GM20000 (cell line): ENCODE measurements at regions not wholly inside any gene's neighbourhood (a gene's known extent, or its start where the extent isn't known, plus 50 kb on each side); places are given as distances from the start of the nearest gene placed in this dataset.
"Not testable (repeated sequence)": the region's sequence is repeated elsewhere in the genome, so short reads cannot be mapped to it uniquely, and the experiment has no call there.

ENCODE experiments used
- DNase-seq: peaks from one replicate; pipeline ENCODE4 v3.0.0; 2012; ENCODE audit warnings: low spot score
- CTCF ChIP-seq: IDR thresholded peaks from 2 replicates; pipeline ENCODE4 v1.5.1; 2012; ENCODE audit warnings: mild to moderate bottlenecking, control low read depth; ENCODE audit errors: extremely low read depth, missing control alignments

DNA sequence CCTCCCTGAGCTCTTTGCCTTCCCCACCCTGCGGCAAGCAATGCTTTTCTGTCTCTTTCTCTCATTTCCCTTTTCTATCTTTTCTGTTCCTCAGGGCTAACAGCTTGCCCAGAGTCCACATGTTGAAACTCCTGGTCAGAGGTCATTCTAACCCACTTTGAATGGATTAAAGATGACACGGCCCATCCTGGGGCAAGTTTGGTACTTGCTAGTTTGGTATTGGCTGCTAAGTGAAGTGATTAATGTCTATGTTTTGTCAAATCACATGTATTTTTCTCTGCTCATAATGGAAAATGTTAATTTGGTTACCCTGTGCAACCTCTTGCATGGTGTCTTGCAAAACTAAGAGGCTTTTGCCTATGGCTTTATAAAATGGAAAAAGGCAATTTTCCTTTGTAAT is 960.2 kb downstream of the CNTNAP5 start:
- DNase-seq, result no peak
- TF ChIP-seq CTCF, result no peak

GRCh38 chr2:124986136-124986535 is 961.0 kb downstream of the CNTNAP5 start:
- no peak for TF ChIP-seq CTCF
- DNase-seq, result no peak

DNA sequence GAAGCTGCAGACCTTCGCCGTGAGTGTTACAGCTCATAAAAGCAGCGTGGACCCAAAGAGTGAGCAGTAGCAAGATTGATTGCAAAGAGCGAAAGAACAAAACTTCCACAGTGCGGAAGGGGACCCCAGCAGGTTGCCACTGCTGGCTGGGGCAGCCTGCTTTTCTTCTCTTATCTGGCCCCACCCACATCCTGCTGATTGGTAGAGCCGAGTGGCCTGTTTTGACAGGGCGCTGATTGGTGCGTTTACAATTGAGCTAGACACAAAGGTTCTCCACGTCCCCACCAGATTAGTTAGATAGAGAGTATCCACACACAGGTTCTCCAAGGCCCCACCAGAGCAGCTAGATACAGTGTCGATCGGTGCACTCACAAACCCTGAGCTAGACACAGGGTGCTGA is 961.8 kb downstream of the CNTNAP5 start:
- not testable (repeated sequence) for DNase-seq

DNA sequence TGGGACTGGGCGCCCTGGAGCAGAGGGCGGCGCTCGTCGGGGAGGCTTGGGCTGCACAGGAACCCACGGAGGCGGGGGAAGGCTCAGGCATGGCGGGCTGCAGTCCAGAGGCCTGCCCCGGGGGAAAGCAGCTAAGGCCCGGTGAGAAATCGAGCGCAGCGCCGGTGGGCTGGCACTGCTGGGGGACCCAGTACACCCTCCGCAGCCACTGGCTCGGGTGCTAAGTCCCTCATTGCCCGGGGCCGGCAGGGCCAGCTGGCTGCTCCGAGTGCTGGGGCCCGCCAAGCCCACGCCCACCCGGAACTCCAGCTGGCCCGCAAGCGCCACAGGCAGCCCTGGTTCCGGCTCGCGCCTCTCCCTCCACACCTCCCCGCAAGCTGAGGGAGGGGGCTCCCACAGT is 962.3 kb downstream of the CNTNAP5 start:
- not testable (repeated sequence) for DNase-seq

DNA sequence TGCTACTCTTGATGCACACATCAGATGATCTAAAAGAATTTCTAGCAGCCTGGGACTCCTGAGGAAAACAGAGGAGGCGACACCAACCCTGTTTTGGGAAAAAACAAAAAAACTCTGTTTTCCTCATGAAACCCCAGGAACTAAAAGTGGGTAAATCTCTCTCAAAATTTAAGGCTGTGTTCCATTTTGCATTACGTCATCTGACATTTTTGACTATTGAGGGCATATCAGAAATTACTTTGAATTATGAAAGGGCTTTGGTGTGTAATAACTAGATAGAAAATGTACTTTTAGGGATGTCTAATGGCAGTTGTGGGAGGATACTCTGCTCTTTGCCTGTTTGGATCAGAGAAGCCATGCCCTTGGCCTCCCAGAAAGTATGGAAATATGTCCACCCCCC is 963.0 kb downstream of the CNTNAP5 start:
- TF ChIP-seq CTCF, result no peak
- no peak for DNase-seq

DNA sequence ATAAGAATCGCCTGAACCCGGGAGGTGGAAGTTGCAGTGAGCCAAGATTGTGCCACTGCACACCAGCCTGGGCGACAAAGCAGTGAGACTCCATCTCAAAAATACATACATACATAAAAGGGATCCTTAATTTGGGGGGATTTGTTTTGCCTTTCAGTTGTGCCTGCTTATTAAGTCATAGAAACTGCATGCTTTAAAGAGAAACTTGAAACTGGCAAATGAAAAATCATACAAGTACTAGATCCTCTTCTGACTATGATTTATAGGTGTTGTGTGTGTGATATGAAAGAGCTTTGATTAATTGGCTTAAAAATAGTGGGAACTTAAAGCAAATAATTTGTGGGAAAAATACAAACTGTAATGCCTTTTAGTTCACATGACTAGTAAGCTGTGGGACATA is 963.7 kb downstream of the CNTNAP5 start:
- TF ChIP-seq CTCF, result no peak
- no peak for DNase-seq

GRCh38 chr2:124993809-124994208 is 968.7 kb downstream of the CNTNAP5 start:
- no peak for TF ChIP-seq CTCF
- DNase-seq, result no peak

DNA sequence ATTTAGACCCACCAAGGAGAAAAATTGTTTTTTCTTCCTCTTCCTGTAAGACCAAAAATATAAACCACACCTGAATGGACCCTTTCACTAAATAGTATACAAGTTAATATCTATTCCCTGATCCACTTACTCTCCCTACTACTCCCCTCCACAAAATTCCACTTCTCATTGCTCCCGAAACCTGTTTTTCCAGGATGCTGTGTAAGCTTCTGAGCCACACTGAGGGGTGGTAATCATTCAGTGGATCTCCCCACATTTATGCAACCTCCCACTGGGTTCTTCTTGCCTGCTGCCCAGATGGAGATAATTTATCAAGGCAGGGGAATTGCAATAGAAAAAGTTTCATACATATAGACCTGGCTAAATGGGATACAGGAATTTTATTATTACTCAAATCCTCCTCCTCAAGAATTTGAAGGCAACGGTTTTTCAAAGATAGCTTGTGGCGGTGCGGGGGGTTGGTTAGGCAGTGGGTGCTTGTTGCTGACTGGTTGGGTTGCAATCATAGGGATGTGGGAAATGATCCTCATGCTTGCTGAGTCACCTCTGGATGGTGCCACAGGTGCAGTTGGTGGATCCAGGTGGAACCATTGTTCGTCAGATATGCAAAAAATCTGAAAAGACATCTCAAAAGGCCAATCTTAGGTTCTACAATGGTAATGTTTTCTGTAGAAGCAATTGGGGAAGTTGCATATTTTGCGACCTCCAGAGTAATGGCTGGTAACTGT is 970.3 kb downstream of the CNTNAP5 start:
- no peak for DNase-seq
- no peak for TF ChIP-seq CTCF
